GM23338 (cell line): ENCODE measurements at regions not wholly inside any gene's neighbourhood (a gene's known extent, or its start where the extent isn't known, plus 50 kb on each side); places are given as distances from the start of the nearest gene placed in this dataset.
A peak's percentile ranks its signal among the peaks of the same experiment; 100 is the strongest.

ENCODE experiments used
- ATAC-seq: fragments of 200-7000 bp; cut with Tn5 transposase; 3 replicates; pipeline ENCODE4 v1.9.1; 2020
- DNase-seq: peaks from one replicate; pipeline ENCODE4 v3.0.0-alpha.2; 2015; ENCODE audit warnings: low spot score
- H2AFZ ChIP-seq: fragments of 200-600 bp; sonication (generic); 2 replicates; pipeline ENCODE4 v1.8.0; 2016; ENCODE audit warnings: antibody characterized with exemption, mild to moderate bottlenecking, moderate library complexity
- H3F3A ChIP-seq: fragments of 200-600 bp; sonication (generic); replicated peaks from 2 replicates; pipeline ENCODE4 v1.8.0; 2017; ENCODE audit warnings: antibody characterized with exemption, mixed run types, low read depth
- H3K27ac ChIP-seq: fragments of 200-600 bp; sonication (generic); 2 replicates; pipeline ENCODE4 v1.6.1; 2016; ENCODE audit warnings: low read depth
- H3K27me3 ChIP-seq: fragments of 200-600 bp; sonication (generic); 2 replicates; pipeline ENCODE4 v1.8.0; 2016; ENCODE audit warnings: mild to moderate bottlenecking, mixed run types, moderate library complexity; ENCODE audit not compliant: insufficient read depth
- H3K36me3 ChIP-seq: fragments of 200-600 bp; sonication (generic); 2 replicates; pipeline ENCODE4 v1.8.0; 2016; ENCODE audit warnings: mild to moderate bottlenecking; ENCODE audit not compliant: insufficient read depth
- H3K4me1 ChIP-seq: fragments of 200-600 bp; sonication (generic); 2 replicates; pipeline ENCODE4 v1.8.0; 2016; ENCODE audit warnings: mild to moderate bottlenecking, moderate library complexity; ENCODE audit not compliant: insufficient read depth
- H3K4me2 ChIP-seq: fragments of 200-600 bp; sonication (generic); 2 replicates; pipeline ENCODE4 v1.7.1; 2017; ENCODE audit warnings: mixed run types
- H3K4me3 ChIP-seq: fragments of 200-600 bp; sonication (generic); 2 replicates; pipeline ENCODE4 v1.6.1; 2016; ENCODE audit warnings: mixed run types
- H3K79me2 ChIP-seq: fragments of 200-600 bp; sonication (generic); replicated peaks from 2 replicates; pipeline ENCODE4 v1.8.0; 2017; ENCODE audit warnings: mild to moderate bottlenecking; ENCODE audit not compliant: insufficient read depth
- H3K9me2 ChIP-seq: fragments of 200-600 bp; sonication (generic); 2 replicates; pipeline ENCODE4 v1.8.0; 2017; ENCODE audit not compliant: insufficient read depth
- H4K20me1 ChIP-seq: fragments of 200-600 bp; sonication (generic); replicated peaks from 2 replicates; pipeline ENCODE4 v1.8.0; 2017; ENCODE audit warnings: mild to moderate bottlenecking; ENCODE audit not compliant: insufficient read depth
- H3K27ac Mint-ChIP-seq: 2 replicates; pipeline ENCODE4 v1.8.0; 2020; ENCODE audit warnings: inconsistent platforms, mild to moderate bottlenecking, moderate library complexity, mixed read lengths
- H3K27me3 Mint-ChIP-seq: 3 replicates; pipeline ENCODE4 v1.8.0; 2022; ENCODE audit warnings: low read depth, mild to moderate bottlenecking, moderate library complexity, mixed read lengths, inconsistent platforms; ENCODE audit not compliant: insufficient read depth, poor library complexity
- H3K36me3 Mint-ChIP-seq: 3 replicates; pipeline ENCODE4 v1.8.0; 2021; ENCODE audit warnings: low read depth, mild to moderate bottlenecking, inconsistent platforms, moderate library complexity, mixed read lengths
- H3K4me1 Mint-ChIP-seq: 3 replicates; pipeline ENCODE4 v1.8.0; 2020; ENCODE audit warnings: mild to moderate bottlenecking, inconsistent platforms, mixed read lengths
- H3K4me3 Mint-ChIP-seq: 3 replicates; pipeline ENCODE4 v1.8.0; 2021; ENCODE audit warnings: moderate library complexity, mild to moderate bottlenecking, inconsistent platforms, mixed read lengths
- H3K9me3 Mint-ChIP-seq: 3 replicates; pipeline ENCODE4 v1.8.0; 2020; ENCODE audit warnings: moderate library complexity, mild to moderate bottlenecking, inconsistent platforms, mixed read lengths
- CREB1 ChIP-seq: fragments of 250-450 bp; sonication (Bioruptor Pico); IDR thresholded peaks from 2 replicates; pipeline ENCODE4 v1.5.0; 2020; ENCODE audit warnings: low read depth, mild to moderate bottlenecking, moderate library complexity
- EZH2 ChIP-seq: fragments of 200-600 bp; sonication (generic); IDR thresholded peaks from one replicate; pipeline ENCODE4 v1.8.0; 2017; ENCODE audit warnings: antibody characterized with exemption, mild to moderate bottlenecking, low read depth; ENCODE audit not compliant: unreplicated experiment
- EZH2phosphoT487 ChIP-seq: fragments of 200-600 bp; sonication (generic); IDR thresholded peaks from one replicate; pipeline ENCODE4 v1.8.1; 2018; ENCODE audit warnings: antibody characterized with exemption; ENCODE audit not compliant: unreplicated experiment
- JUNB ChIP-seq: IDR thresholded peaks from one replicate; pipeline ENCODE4 v1.6.1; 2016; ENCODE audit warnings: antibody characterized with exemption; ENCODE audit not compliant: unreplicated experiment
- NANOG ChIP-seq: IDR thresholded peaks from 2 replicates; pipeline ENCODE4 v1.6.1; 2016; ENCODE audit warnings: antibody characterized with exemption, borderline replicate concordance
- POLR2AphosphoS5 ChIP-seq: IDR thresholded peaks from 2 replicates; pipeline ENCODE4 v1.6.1; 2016; ENCODE audit warnings: antibody characterized with exemption, low read depth
- STAT1 ChIP-seq: IDR thresholded peaks from one replicate; pipeline ENCODE4 v1.6.1; 2016; ENCODE audit warnings: antibody characterized with exemption; ENCODE audit not compliant: unreplicated experiment
- ZNF114 ChIP-seq: fragments of 250-450 bp; sonication (Bioruptor Pico); IDR thresholded peaks from 2 replicates; pipeline ENCODE4 v1.5.0; 2020; ENCODE audit warnings: mild to moderate bottlenecking, moderate library complexity
- ZNF331 ChIP-seq: fragments of 250-450 bp; sonication (Bioruptor Pico); IDR thresholded peaks from 2 replicates; pipeline ENCODE4 v1.5.0; 2020; ENCODE audit warnings: low read depth, mild to moderate bottlenecking, moderate library complexity
- TF ChIP-seq, protein P1 (sequence below): IDR thresholded peaks from 2 replicates; pipeline ENCODE4 v1.6.1; 2016; ENCODE audit warnings: antibody characterized with exemption
- TF ChIP-seq, protein P2 (sequence below), 2 experiments: fragments of 200-600 bp in 1 of 2; sonication (generic) in 1 of 2; conservative IDR thresholded peaks; 2 replicates each; pipeline versions ENCODE4 v1.5.1 to v1.6.1; 2016 to 2017; ENCODE audit warnings: antibody characterized with exemption in 2 of 2, low read depth in 2 of 2, mild to moderate bottlenecking in 2 of 2, moderate library complexity in 1 of 2
- TF ChIP-seq, protein P3 (sequence below): IDR thresholded peaks from one replicate; pipeline ENCODE4 v1.6.1; 2018; ENCODE audit warnings: antibody characterized with exemption; ENCODE audit not compliant: unreplicated experiment
- TF ChIP-seq, protein P4 (sequence below): fragments of 250-450 bp; sonication (Bioruptor Pico); IDR thresholded peaks from 2 replicates; pipeline ENCODE4 v1.5.0; 2020; ENCODE audit warnings: mild to moderate bottlenecking, moderate library complexity

DNA sequence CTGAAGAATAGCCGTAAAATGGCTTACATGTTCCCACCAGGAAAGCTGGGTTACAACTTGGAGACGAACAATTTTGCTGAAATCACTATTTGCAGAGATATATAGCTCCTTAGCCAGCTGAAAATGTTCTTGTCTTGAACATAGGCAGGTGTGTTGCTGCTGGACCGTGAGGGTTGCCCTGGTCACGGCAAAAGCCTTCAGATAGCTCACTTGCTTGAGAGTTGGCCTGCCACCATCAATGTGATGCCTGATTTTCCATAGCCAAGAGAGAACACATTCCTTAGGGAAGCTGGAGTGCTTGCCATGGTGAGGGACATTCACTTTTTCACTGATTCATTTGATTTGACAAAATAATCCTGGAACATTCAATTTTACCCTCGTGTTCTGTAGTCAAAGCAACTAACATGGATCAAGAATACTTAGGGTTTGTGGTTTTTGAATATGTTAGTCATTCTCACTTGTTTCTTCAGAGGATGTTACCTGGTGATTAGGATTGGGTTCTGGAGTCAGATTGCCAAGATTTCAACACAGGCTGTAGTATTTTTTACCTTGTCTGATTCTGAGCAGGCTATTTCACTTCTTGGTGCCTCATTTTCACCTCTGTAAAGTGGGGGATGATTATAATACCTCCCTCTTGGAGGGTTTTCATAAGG is 536.9 kb downstream of the RAPGEF2 start:
- no peak overlapping the region for H3K4me3 ChIP-seq
- H3F3A ChIP-seq = no peaks in the 10 kb centered on the region
- no peaks in the 10 kb centered on the region for H3K36me3 ChIP-seq
- no peaks in the 10 kb centered on the region for H3K36me3 Mint-ChIP-seq
- no peak overlapping the region for H3K4me3 Mint-ChIP-seq
- no peak overlapping the region for H3K27ac ChIP-seq
- H3K4me1 ChIP-seq = no peaks in the 10 kb centered on the region
- H3K4me1 Mint-ChIP-seq = no peaks in the 10 kb centered on the region
- H3K4me2 ChIP-seq = no peak overlapping the region
- no peak for TF ChIP-seq ZNF331
- TF ChIP-seq, protein P1, sequence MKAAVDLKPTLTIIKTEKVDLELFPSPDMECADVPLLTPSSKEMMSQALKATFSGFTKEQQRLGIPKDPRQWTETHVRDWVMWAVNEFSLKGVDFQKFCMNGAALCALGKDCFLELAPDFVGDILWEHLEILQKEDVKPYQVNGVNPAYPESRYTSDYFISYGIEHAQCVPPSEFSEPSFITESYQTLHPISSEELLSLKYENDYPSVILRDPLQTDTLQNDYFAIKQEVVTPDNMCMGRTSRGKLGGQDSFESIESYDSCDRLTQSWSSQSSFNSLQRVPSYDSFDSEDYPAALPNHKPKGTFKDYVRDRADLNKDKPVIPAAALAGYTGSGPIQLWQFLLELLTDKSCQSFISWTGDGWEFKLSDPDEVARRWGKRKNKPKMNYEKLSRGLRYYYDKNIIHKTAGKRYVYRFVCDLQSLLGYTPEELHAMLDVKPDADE = no peak
- TF ChIP-seq, protein P2, sequence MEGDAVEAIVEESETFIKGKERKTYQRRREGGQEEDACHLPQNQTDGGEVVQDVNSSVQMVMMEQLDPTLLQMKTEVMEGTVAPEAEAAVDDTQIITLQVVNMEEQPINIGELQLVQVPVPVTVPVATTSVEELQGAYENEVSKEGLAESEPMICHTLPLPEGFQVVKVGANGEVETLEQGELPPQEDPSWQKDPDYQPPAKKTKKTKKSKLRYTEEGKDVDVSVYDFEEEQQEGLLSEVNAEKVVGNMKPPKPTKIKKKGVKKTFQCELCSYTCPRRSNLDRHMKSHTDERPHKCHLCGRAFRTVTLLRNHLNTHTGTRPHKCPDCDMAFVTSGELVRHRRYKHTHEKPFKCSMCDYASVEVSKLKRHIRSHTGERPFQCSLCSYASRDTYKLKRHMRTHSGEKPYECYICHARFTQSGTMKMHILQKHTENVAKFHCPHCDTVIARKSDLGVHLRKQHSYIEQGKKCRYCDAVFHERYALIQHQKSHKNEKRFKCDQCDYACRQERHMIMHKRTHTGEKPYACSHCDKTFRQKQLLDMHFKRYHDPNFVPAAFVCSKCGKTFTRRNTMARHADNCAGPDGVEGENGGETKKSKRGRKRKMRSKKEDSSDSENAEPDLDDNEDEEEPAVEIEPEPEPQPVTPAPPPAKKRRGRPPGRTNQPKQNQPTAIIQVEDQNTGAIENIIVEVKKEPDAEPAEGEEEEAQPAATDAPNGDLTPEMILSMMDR (conservative IDR thresholded peaks at IDR 0.05; ENCODE audit: low read depth in 2 of 2) = no peak
- no peak for TF ChIP-seq CREB1 (CRISPR knock-in tag)
- no peak for TF ChIP-seq POLR2AphosphoS5
- TF ChIP-seq ZNF114 (CRISPR knock-in tag) = no peak
- no peak for TF ChIP-seq JUNB
- TF ChIP-seq, protein P3, sequence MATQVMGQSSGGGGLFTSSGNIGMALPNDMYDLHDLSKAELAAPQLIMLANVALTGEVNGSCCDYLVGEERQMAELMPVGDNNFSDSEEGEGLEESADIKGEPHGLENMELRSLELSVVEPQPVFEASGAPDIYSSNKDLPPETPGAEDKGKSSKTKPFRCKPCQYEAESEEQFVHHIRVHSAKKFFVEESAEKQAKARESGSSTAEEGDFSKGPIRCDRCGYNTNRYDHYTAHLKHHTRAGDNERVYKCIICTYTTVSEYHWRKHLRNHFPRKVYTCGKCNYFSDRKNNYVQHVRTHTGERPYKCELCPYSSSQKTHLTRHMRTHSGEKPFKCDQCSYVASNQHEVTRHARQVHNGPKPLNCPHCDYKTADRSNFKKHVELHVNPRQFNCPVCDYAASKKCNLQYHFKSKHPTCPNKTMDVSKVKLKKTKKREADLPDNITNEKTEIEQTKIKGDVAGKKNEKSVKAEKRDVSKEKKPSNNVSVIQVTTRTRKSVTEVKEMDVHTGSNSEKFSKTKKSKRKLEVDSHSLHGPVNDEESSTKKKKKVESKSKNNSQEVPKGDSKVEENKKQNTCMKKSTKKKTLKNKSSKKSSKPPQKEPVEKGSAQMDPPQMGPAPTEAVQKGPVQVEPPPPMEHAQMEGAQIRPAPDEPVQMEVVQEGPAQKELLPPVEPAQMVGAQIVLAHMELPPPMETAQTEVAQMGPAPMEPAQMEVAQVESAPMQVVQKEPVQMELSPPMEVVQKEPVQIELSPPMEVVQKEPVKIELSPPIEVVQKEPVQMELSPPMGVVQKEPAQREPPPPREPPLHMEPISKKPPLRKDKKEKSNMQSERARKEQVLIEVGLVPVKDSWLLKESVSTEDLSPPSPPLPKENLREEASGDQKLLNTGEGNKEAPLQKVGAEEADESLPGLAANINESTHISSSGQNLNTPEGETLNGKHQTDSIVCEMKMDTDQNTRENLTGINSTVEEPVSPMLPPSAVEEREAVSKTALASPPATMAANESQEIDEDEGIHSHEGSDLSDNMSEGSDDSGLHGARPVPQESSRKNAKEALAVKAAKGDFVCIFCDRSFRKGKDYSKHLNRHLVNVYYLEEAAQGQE = no peak
- TF ChIP-seq EZH2phosphoT487 = no peak
- no peak for TF ChIP-seq NANOG
- no peak for TF ChIP-seq EZH2
- TF ChIP-seq STAT1 = no peak
- TF ChIP-seq, protein P4, sequence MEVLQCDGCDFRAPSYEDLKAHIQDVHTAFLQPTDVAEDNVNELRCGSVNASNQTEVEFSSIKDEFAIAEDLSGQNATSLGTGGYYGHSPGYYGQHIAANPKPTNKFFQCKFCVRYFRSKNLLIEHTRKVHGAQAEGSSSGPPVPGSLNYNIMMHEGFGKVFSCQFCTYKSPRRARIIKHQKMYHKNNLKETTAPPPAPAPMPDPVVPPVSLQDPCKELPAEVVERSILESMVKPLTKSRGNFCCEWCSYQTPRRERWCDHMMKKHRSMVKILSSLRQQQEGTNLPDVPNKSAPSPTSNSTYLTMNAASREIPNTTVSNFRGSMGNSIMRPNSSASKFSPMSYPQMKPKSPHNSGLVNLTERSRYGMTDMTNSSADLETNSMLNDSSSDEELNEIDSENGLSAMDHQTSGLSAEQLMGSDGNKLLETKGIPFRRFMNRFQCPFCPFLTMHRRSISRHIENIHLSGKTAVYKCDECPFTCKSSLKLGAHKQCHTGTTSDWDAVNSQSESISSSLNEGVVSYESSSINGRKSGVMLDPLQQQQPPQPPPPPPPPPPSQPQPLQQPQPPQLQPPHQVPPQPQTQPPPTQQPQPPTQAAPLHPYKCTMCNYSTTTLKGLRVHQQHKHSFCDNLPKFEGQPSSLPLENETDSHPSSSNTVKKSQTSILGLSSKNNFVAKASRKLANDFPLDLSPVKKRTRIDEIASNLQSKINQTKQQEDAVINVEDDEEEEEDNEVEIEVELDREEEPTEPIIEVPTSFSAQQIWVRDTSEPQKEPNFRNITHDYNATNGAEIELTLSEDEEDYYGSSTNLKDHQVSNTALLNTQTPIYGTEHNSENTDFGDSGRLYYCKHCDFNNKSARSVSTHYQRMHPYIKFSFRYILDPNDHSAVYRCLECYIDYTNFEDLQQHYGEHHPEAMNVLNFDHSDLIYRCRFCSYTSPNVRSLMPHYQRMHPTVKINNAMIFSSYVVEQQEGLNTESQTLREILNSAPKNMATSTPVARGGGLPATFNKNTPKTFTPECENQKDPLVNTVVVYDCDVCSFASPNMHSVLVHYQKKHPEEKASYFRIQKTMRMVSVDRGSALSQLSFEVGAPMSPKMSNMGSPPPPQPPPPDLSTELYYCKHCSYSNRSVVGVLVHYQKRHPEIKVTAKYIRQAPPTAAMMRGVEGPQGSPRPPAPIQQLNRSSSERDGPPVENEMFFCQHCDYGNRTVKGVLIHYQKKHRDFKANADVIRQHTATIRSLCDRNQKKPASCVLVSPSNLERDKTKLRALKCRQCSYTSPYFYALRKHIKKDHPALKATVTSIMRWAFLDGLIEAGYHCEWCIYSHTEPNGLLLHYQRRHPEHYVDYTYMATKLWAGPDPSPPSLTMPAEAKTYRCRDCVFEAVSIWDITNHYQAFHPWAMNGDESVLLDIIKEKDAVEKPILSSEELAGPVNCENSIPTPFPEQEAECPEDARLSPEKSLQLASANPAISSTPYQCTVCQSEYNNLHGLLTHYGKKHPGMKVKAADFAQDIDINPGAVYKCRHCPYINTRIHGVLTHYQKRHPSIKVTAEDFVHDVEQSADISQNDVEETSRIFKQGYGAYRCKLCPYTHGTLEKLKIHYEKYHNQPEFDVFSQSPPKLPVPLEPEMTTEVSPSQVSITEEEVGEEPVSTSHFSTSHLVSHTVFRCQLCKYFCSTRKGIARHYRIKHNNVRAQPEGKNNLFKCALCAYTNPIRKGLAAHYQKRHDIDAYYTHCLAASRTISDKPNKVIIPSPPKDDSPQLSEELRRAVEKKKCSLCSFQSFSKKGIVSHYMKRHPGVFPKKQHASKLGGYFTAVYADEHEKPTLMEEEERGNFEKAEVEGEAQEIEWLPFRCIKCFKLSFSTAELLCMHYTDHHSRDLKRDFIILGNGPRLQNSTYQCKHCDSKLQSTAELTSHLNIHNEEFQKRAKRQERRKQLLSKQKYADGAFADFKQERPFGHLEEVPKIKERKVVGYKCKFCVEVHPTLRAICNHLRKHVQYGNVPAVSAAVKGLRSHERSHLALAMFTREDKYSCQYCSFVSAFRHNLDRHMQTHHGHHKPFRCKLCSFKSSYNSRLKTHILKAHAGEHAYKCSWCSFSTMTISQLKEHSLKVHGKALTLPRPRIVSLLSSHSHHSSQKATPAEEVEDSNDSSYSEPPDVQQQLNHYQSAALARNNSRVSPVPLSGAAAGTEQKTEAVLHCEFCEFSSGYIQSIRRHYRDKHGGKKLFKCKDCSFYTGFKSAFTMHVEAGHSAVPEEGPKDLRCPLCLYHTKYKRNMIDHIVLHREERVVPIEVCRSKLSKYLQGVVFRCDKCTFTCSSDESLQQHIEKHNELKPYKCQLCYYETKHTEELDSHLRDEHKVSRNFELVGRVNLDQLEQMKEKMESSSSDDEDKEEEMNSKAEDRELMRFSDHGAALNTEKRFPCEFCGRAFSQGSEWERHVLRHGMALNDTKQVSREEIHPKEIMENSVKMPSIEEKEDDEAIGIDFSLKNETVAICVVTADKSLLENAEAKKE = no peak
- no peaks in the 10 kb centered on the region for H3K9me3 Mint-ChIP-seq
- no peak for DNase-seq
- H3K27me3 Mint-ChIP-seq = peaks cover 3% of the 10 kb centered on the region
- H3K27ac Mint-ChIP-seq = no peak overlapping the region
- no peaks in the 10 kb centered on the region for H3K79me2 ChIP-seq
- no peaks in the 10 kb centered on the region for H3K27me3 ChIP-seq
- H2AFZ ChIP-seq = 0 out of 2 replicates have a peak overlapping the region, but pooled peaks have one; percentile 14
- H4K20me1 ChIP-seq = no peaks in the 10 kb centered on the region
- no peak for ATAC-seq
- no peaks in the 10 kb centered on the region for H3K9me2 ChIP-seq
